Keratinocyte (primary cell): ENCODE measurements at regions not wholly inside any gene's neighbourhood (a gene's known extent, or its start where the extent isn't known, plus 50 kb on each side); places are given as distances from the start of the nearest gene placed in this dataset.

Source experiments
- CTCF ChIP-seq, 3 experiments: IDR thresholded peaks in 1 of 3; conservative IDR thresholded peaks in 1 of 3; optimal IDR thresholded peaks in 1 of 3; 2 replicates in 2 of 3; 3 replicates in 1 of 3; pipeline versions ENCODE3 to v1.5.1; 2011; ENCODE audit warnings: low read length in 3 of 3, mild to moderate bottlenecking in 3 of 3, moderate library complexity in 2 of 3, control low read depth in 1 of 3, inconsistent platforms in 1 of 3; ENCODE audit not compliant: insufficient read depth in 2 of 3; ENCODE audit errors: extremely low read depth in 1 of 3
- EZH2 ChIP-seq: IDR thresholded peaks from one replicate; pipeline ENCODE4 v1.6.1; 2012; ENCODE audit warnings: inconsistent platforms, mild to moderate bottlenecking, low read length, moderate library complexity

- no peak for TF ChIP-seq CTCF (optimal IDR thresholded peaks at IDR 0.05 in 1 of 3, IDR thresholded peaks at IDR 0.05 in 1 of 3, conservative IDR thresholded peaks at IDR 0.05 in 1 of 3; ENCODE audit: extremely low read depth in 1 of 3, insufficient read depth in 2 of 3, low read length in 3 of 3)
- TF ChIP-seq EZH2: no peak
Measured at GRCh38 chr12:46127656-46128055, 137.3 kb upstream of the SCAF11 start.
